HepG2 (cell line): ENCODE measurements at regions not wholly inside any gene's neighbourhood (a gene's known extent, or its start where the extent isn't known, plus 50 kb on each side); places are given as distances from the start of the nearest gene placed in this dataset.
A peak's percentile ranks its signal among the peaks of the same experiment; 100 is the strongest.

ENCODE experiments used
- ARNT2 ChIP-seq: sonication (generic); formaldehyde crosslinking; IDR thresholded peaks from 2 replicates; pipeline ENCODE4 v1.8.0; 2022; ENCODE audit warnings: mild to moderate bottlenecking, low read depth, missing genetic modification reagents, moderate library complexity
- CTCF ChIP-seq: sonication (generic); formaldehyde crosslinking; IDR thresholded peaks from 2 replicates; pipeline ENCODE4 v1.5.0; 2020; ENCODE audit warnings: mild to moderate bottlenecking, missing genetic modification reagents, moderate library complexity
- HDAC1 ChIP-seq: sonication (generic); formaldehyde crosslinking; IDR thresholded peaks from 2 replicates; pipeline ENCODE4 v1.5.1; 2020; ENCODE audit warnings: mild to moderate bottlenecking, missing genetic modification reagents
- HIC2 ChIP-seq: sonication (generic); formaldehyde crosslinking; IDR thresholded peaks from 2 replicates; pipeline ENCODE4 v1.9.0; 2022; ENCODE audit warnings: low read depth, missing genetic modification reagents
- HMGXB4 ChIP-seq, 2 experiments: sonication (generic) in 1 of 2; formaldehyde crosslinking in 1 of 2; IDR thresholded peaks; 2 replicates each; pipeline versions ENCODE4 v1.4.0 to v1.6.1; 2018 to 2020; ENCODE audit warnings: missing genetic modification reagents in 2 of 2, borderline replicate concordance in 1 of 2, low read depth in 1 of 2, mild to moderate bottlenecking in 1 of 2, missing biosample characterization in 1 of 2
- PHF8 ChIP-seq: sonication (generic); formaldehyde crosslinking; IDR thresholded peaks from 2 replicates; pipeline ENCODE4 v1.5.0; 2020; ENCODE audit warnings: missing genetic modification reagents
- STAG1 ChIP-seq: sonication (generic); formaldehyde crosslinking; IDR thresholded peaks from 2 replicates; pipeline ENCODE4 v1.4.0; 2020; ENCODE audit warnings: missing genetic modification reagents
- ZBTB40 ChIP-seq, 2 experiments: fragments of 450-650 bp in 1 of 2; sonication (generic) in 1 of 2; formaldehyde crosslinking in 1 of 2; IDR thresholded peaks; 2 replicates each; pipeline versions ENCODE4 v1.6.1 to v1.8.0; 2016 to 2022; ENCODE audit warnings: antibody characterized with exemption in 1 of 2, mild to moderate bottlenecking in 1 of 2, missing genetic modification reagents in 1 of 2
- ZMYM3 ChIP-seq: sonication (generic); formaldehyde crosslinking; IDR thresholded peaks from 2 replicates; pipeline ENCODE4 v1.5.1; 2020; ENCODE audit warnings: mild to moderate bottlenecking, missing genetic modification reagents
- ZNF547 ChIP-seq: sonication (generic); formaldehyde crosslinking; IDR thresholded peaks from 2 replicates; pipeline ENCODE4 v1.5.1; 2020; ENCODE audit warnings: mild to moderate bottlenecking, missing genetic modification reagents
- ZNF773 ChIP-seq: sonication (generic); formaldehyde crosslinking; IDR thresholded peaks from 2 replicates; pipeline ENCODE4 v1.4.0; 2020; ENCODE audit warnings: missing genetic modification reagents, borderline replicate concordance
- ZNF891 ChIP-seq: sonication (generic); formaldehyde crosslinking; IDR thresholded peaks from 2 replicates; pipeline ENCODE4 v1.5.0; 2020; ENCODE audit warnings: mild to moderate bottlenecking, missing genetic modification reagents

GRCh38 chr9:134267305-134267880 is 58.9 kb upstream of the RXRA start (continued):
- TF ChIP-seq ZBTB40 (IDR thresholded peaks at IDR 0.05) (no peak), ZBTB40 (CRISPR knock-in tag; IDR thresholded peaks at IDR 0.05) (0 out of 2 replicates have a peak, but pooled peaks have one; percentile 5), ZNF891 (CRISPR knock-in tag) (peak; percentile 58; the same call in 1 of the 2 replicates), HDAC1 (peak; percentile 40; the same call in 1 of the 2 replicates), ZNF773 (CRISPR knock-in tag) (no peak), HMGXB4 (CRISPR knock-in tag; IDR thresholded peaks at IDR 0.05; ENCODE audit: borderline replicate concordance in 1 of 2, low read depth in 1 of 2) (0 out of 4 replicates have a peak, but pooled peaks of 1 of the 2 experiments have one; percentile 28), CTCF (CRISPR knock-in tag) (peak; percentile 65), HIC2 (CRISPR knock-in tag) (no peak), ZNF547 (0 out of 2 replicates have a peak, but pooled peaks have one; percentile 15), ZMYM3 (CRISPR knock-in tag) (0 out of 2 replicates have a peak, but pooled peaks have one; percentile 13), ARNT2 (0 out of 2 replicates have a peak, but pooled peaks have one; percentile 34), PHF8 (CRISPR knock-in tag) (0 out of 2 replicates have a peak, but pooled peaks have one; percentile 7), STAG1 (CRISPR knock-in tag) (peak; percentile 63)
